Transverse colon (tissue), 4 donors: ENCODE measurements at regions not wholly inside any gene's neighbourhood (a gene's known extent, or its start where the extent isn't known, plus 50 kb on each side); places are given as distances from the start of the nearest gene placed in this dataset.
A peak's percentile ranks its signal among the peaks of the same experiment; 100 is the strongest.

Experiments used
- DNase-seq: peaks from one replicate; pipeline ENCODE4 v3.0.0-alpha.2; 2019
- H3K27ac ChIP-seq, 4 donors: fragments of 200-600 bp; sonication (generic); 2 replicates each; pipeline ENCODE4 v1.5.1; 2016 to 2018; ENCODE audit warnings: inconsistent platforms in 4 of 4
- H3K27me3 ChIP-seq: fragments of 200-600 bp; sonication (generic); 2 replicates; pipeline ENCODE4 v1.5.1; 2017; ENCODE audit warnings: inconsistent platforms
- H3K36me3 ChIP-seq, 4 donors: fragments of 200-600 bp; sonication (generic); 2 replicates each; pipeline ENCODE4 v1.5.1; 2017 to 2019; ENCODE audit warnings: inconsistent platforms in 4 of 4
- H3K4me1 ChIP-seq, 4 donors: fragments of 200-600 bp; sonication (generic); 2 replicates each; pipeline ENCODE4 v1.5.1; 2017 to 2020; ENCODE audit warnings: inconsistent platforms in 4 of 4
- H3K4me3 ChIP-seq, 4 donors: fragments of 200-600 bp; sonication (generic); 1 replicate in 1 of 4; 2 replicates in 3 of 4; pipeline versions ENCODE4 v1.5.1 to v1.6.1; 2017 to 2019; ENCODE audit warnings: inconsistent platforms in 4 of 4
- H3K9me3 ChIP-seq, 2 donors: fragments of 200-600 bp; sonication (generic); 2 replicates each; pipeline ENCODE4 v1.5.1; 2017 to 2019; ENCODE audit warnings: inconsistent platforms in 2 of 2
- CTCF ChIP-seq, 5 experiments: fragments of 200-600 bp in 3 of 5; fragments of 450-650 bp in 2 of 5; sonication (generic) in 3 of 5; IDR thresholded peaks; 1 replicate in 2 of 5; 2 replicates in 3 of 5; pipeline ENCODE4 v1.5.1; 2016 to 2017; ENCODE audit warnings: antibody characterized with exemption in 5 of 5, inconsistent platforms in 3 of 5, mild to moderate bottlenecking in 2 of 5, moderate library complexity in 1 of 5
- EP300 ChIP-seq: sonication (generic); formaldehyde crosslinking; IDR thresholded peaks from one replicate; pipeline ENCODE4 v1.6.1; 2017; ENCODE audit warnings: antibody characterized with exemption, low read depth
- POLR2A ChIP-seq: fragments of 450-650 bp; IDR thresholded peaks from one replicate; pipeline ENCODE4 v1.6.1; 2016; ENCODE audit warnings: antibody characterized with exemption, mild to moderate bottlenecking, moderate library complexity
- POLR2AphosphoS5 ChIP-seq, 3 donors: sonication (generic); formaldehyde crosslinking; IDR thresholded peaks; one replicate each; pipeline ENCODE4 v1.6.1; 2016; ENCODE audit warnings: antibody characterized with exemption in 3 of 3
- WGBS, 2 donors: methylation state at CpG; one replicate each; pipeline ENCODE4 v1.1.5; 2018; ENCODE audit warnings: low coverage in 1 of 2; 5-methylcytosine and 5-hydroxymethylcytosine counted together
- in situ Hi-C, 4 donors: fragments of 200-750 bp; cut with MboI; loops; one replicate each; pipeline versions ENCODE4 v1.15.0 to v1.15.1; 2017; ENCODE audit warnings: low sequenced_read_pairs in 3 of 4, low pct_ligation_motif_present in 1 of 4, low pct_unique_long_range_greater_than_20kb in 1 of 4
- intact Hi-C: fragments of 100-400 bp; cut with DNase I; formaldehyde crosslinking; loops from one replicate; pipeline ENCODE4 v1.15.1; 2023; ENCODE audit warnings: low total_unique reads

GRCh38 chr2:191538334-191538903 is 139.5 kb upstream of the NABP1 start:
- Histone ChIP-seq H3K36me3 (no peaks in the 10 kb centered on the region), H3K4me1 (no peaks in the 10 kb centered on the region), H3K27ac (no peak overlapping the region), H3K9me3 (no peaks in the 10 kb centered on the region), H3K4me3 (no peak overlapping the region), H3K27me3 (no peaks in the 10 kb centered on the region)
- TF ChIP-seq EP300, result no peak
- TF ChIP-seq CTCF (IDR thresholded peaks at IDR 0.05), result no peak
- TF ChIP-seq POLR2AphosphoS5 (IDR thresholded peaks at IDR 0.05), result no peak
- no peak for TF ChIP-seq POLR2A
- 75 to 86% methylated on average over 1 to 7 of the region's 7 CpGs for WGBS, 2 donors
- in situ Hi-C loops, result no loop called here
- DNase-seq, result no peak
- intact Hi-C loops, result no loop called here

GRCh38 chr2:191539068-191539467 is 138.9 kb upstream of the NABP1 start:
- Histone ChIP-seq H3K27ac (no peak overlapping the region), H3K4me3 (no peak overlapping the region), H3K9me3 (no peaks in the 10 kb centered on the region), H3K27me3 (no peaks in the 10 kb centered on the region), H3K36me3 (no peaks in the 10 kb centered on the region), H3K4me1 (no peaks in the 10 kb centered on the region)
- intact Hi-C loops, result no loop called here
- in situ Hi-C loops, result no loop called here
- TF ChIP-seq POLR2AphosphoS5 (IDR thresholded peaks at IDR 0.05), result no peak
- no peak for TF ChIP-seq POLR2A
- TF ChIP-seq CTCF (IDR thresholded peaks at IDR 0.05), result peak in 4 of 5 experiments; percentile 23 to 31 (median 28)
- no peak for TF ChIP-seq EP300
- 7% methylated on average over 2 of the region's 2 CpGs for WGBS, 2 donors
- no peak for DNase-seq

- Histone ChIP-seq H3K27ac (no peak overlapping the region), H3K9me3 (no peaks in the 10 kb centered on the region), H3K27me3 (no peaks in the 10 kb centered on the region), H3K4me3 (no peak overlapping the region), H3K36me3 (no peaks in the 10 kb centered on the region), H3K4me1 (no peaks in the 10 kb centered on the region)
- WGBS, 2 donors, result 88 to 100% methylated on average over 1 to 2 of the region's 2 CpGs
- TF ChIP-seq POLR2AphosphoS5 (IDR thresholded peaks at IDR 0.05), result no peak
- no peak for TF ChIP-seq CTCF (IDR thresholded peaks at IDR 0.05)
- no peak for TF ChIP-seq EP300
- in situ Hi-C loops, result no loop called here
- DNase-seq, result no peak
- intact Hi-C loops, result no loop called here
Observed at GRCh38 chr2:191540681-191541080, 137.3 kb upstream of the NABP1 start.

- in situ Hi-C loops (no loop called here), intact Hi-C loops (no loop called here)
- no peak for DNase-seq
- Histone ChIP-seq H3K4me1 (no peaks in the 10 kb centered on the region), H3K27me3 (no peaks in the 10 kb centered on the region), H3K4me3 (no peak overlapping the region), H3K27ac (no peak overlapping the region), H3K36me3 (no peaks in the 10 kb centered on the region), H3K9me3 (no peaks in the 10 kb centered on the region)
- TF ChIP-seq POLR2AphosphoS5 (IDR thresholded peaks at IDR 0.05) (no peak), CTCF (IDR thresholded peaks at IDR 0.05) (no peak)
- WGBS, 2 donors, result 33 to 55% methylated on average over 1 to 2 of the region's 2 CpGs
Observed at GRCh38 chr2:191543708-191544107, 134.2 kb upstream of the NABP1 start.
